DMS 273 (cell line): ENCODE measurements at regions not wholly inside any gene's neighbourhood (a gene's known extent, or its start where the extent isn't known, plus 50 kb on each side); places are given as distances from the start of the nearest gene placed in this dataset.
"Not testable (repeated sequence)": the region's sequence is repeated elsewhere in the genome, so short reads cannot be mapped to it uniquely, and the experiment has no call there.

Experiments
- DNase-seq: peaks from one replicate; lab custom pipeline; 2025; ENCODE audit not compliant: unreplicated experiment; lab: John Stamatoyannopoulos, UW

GRCh38 chr5:86493777-86494176, 124.0 kb upstream of the COX7C start:
- no peak for DNase-seq

GRCh38 chr5:86500947-86501346, 116.8 kb upstream of the COX7C start:
- DNase-seq: peak; percentile 14

GRCh38 chr5:86507574-86507973, 110.2 kb upstream of the COX7C start:
- no peak for DNase-seq

- not testable (repeated sequence) for DNase-seq
These were observed 107.3 kb upstream of the COX7C start for GRCh38 chr5:86510330-86510915.

- no peak for DNase-seq
These were observed 94.0 kb upstream of the COX7C start for GRCh38 chr5:86523718-86524117.

GRCh38 chr5:86525622-86526021, 92.1 kb upstream of the COX7C start:
- no peak for DNase-seq

GRCh38 chr5:86526811-86527348, 90.9 kb upstream of the COX7C start:
- no peak for DNase-seq

GRCh38 chr5:86532429-86532828, 85.3 kb upstream of the COX7C start:
- DNase-seq: peak; percentile 4

GRCh38 chr5:86536396-86536795, 81.3 kb upstream of the COX7C start:
- DNase-seq: no peak

- DNase-seq: no peak
These were observed 75.2 kb upstream of the COX7C start for GRCh38 chr5:86542532-86542931.

GRCh38 chr5:86546044-86546443, 71.7 kb upstream of the COX7C start:
- DNase-seq: no peak

GRCh38 chr5:86546582-86546981, 71.2 kb upstream of the COX7C start:
- DNase-seq: no peak

- no peak for DNase-seq
These were observed 63.1 kb upstream of the COX7C start for GRCh38 chr5:86554638-86555037.

- no peak for DNase-seq
These were observed 59.8 kb upstream of the COX7C start for GRCh38 chr5:86557920-86558319.

- DNase-seq: no peak
These were observed 52.4 kb upstream of the COX7C start for GRCh38 chr5:86565197-86565789.

GRCh38 chr5:86566030-86566429, 51.7 kb upstream of the COX7C start:
- DNase-seq: not testable (repeated sequence)
